H1 (cell line): ENCODE measurements at regions not wholly inside any gene's neighbourhood (a gene's known extent, or its start where the extent isn't known, plus 50 kb on each side); places are given as distances from the start of the nearest gene placed in this dataset.

Source experiments
- CTCF ChIA-PET: fragments of 300-600 bp; sonication (Branson Sonifier 250); formaldehyde crosslinking; loops from one replicate; lab custom pipeline; 2021; ENCODE audit not compliant: partially characterized antibody; lab: Charles Lee
- POLR2A ChIA-PET: fragments of 300-600 bp; sonication (Branson Sonifier 250); formaldehyde crosslinking; loops from one replicate; lab custom pipeline; 2021; ENCODE audit warnings: inconsistent platforms; ENCODE audit not compliant: partially characterized antibody; lab: Charles Lee
- DNase-seq, 2 experiments: peaks; one replicate each; pipeline versions ENCODE4 v3.0.0 to v3.0.0-alpha.2; 2010 to 2022; ENCODE audit warnings: low spot score in 2 of 2, low read depth in 1 of 2, mixed read lengths in 1 of 2
- FAIRE-seq: peaks from 2 replicates; lab custom pipeline; 2011; peaks lifted over from hg19 to GRCh38; lab: Jason Lieb, UNC
- H2AFZ ChIP-seq: 2 replicates; pipeline ENCODE4 v1.8.1; 2012; ENCODE audit warnings: low read length, inconsistent platforms
- H2AK5ac ChIP-seq: 2 replicates; pipeline ENCODE4 v1.6.1; 2013; ENCODE audit warnings: low read depth, low read length
- H2BK120ac ChIP-seq: replicated peaks from 2 replicates; pipeline ENCODE3; 2013; ENCODE audit warnings: low read depth, low read length, inconsistent platforms
- H2BK12ac ChIP-seq: 2 replicates; pipeline ENCODE4 v1.6.1; 2013; ENCODE audit warnings: low read depth, low read length
- H2BK15ac ChIP-seq: 2 replicates; pipeline ENCODE4 v1.6.1; 2013; ENCODE audit warnings: low read length
- H2BK20ac ChIP-seq: 2 replicates; pipeline ENCODE4 v1.6.1; 2013; ENCODE audit warnings: low read length
- H2BK5ac ChIP-seq: 2 replicates; pipeline ENCODE4 v1.6.1; 2013; ENCODE audit warnings: low read depth, low read length
- H3K14ac ChIP-seq: 2 replicates; pipeline ENCODE4 v1.6.1; 2013; ENCODE audit warnings: inconsistent platforms; ENCODE audit not compliant: insufficient read length
- H3K18ac ChIP-seq: 2 replicates; pipeline ENCODE4 v1.6.1; 2013; ENCODE audit warnings: low read length; ENCODE audit errors: extremely low read depth
- H3K23ac ChIP-seq: 2 replicates; pipeline ENCODE4 v1.6.1; 2013; ENCODE audit warnings: inconsistent platforms; ENCODE audit not compliant: insufficient read length
- H3K23me2 ChIP-seq: 2 replicates; pipeline ENCODE4 v1.6.1; 2013; ENCODE audit warnings: low read depth, low read length
- H3K27ac ChIP-seq: 2 replicates; pipeline ENCODE4 v1.6.1; 2011; ENCODE audit warnings: low read depth, low read length, inconsistent platforms
- H3K27me3 ChIP-seq, 4 experiments: replicated peaks in 1 of 4; 1 replicate in 1 of 4; 2 replicates in 3 of 4; pipeline versions ENCODE4 v1.6.1 to v1.8.1; 2011 to 2013; ENCODE audit warnings: low read length in 3 of 4, mild to moderate bottlenecking in 3 of 4, inconsistent platforms in 2 of 4, mixed read lengths in 2 of 4, moderate library complexity in 1 of 4; ENCODE audit not compliant: control insufficient read depth in 3 of 4, insufficient read depth in 3 of 4; ENCODE audit errors: extremely low read depth in 1 of 4
- H3K36me3 ChIP-seq, 4 experiments: 2 replicates each; pipeline versions ENCODE4 v1.6.1 to v1.8.1; 2011 to 2013; ENCODE audit warnings: mild to moderate bottlenecking in 4 of 4, low read length in 3 of 4, moderate library complexity in 2 of 4, control low read depth in 1 of 4, inconsistent platforms in 1 of 4; ENCODE audit not compliant: insufficient read depth in 4 of 4, control insufficient read depth in 2 of 4
- H3K4ac ChIP-seq: replicated peaks from 2 replicates; pipeline ENCODE3; 2013; ENCODE audit warnings: low read length, low read depth, mixed read lengths, inconsistent platforms; ENCODE audit not compliant: insufficient read length
- H3K4me1 ChIP-seq, 4 experiments: replicated peaks in 1 of 4; 1 replicate in 1 of 4; 2 replicates in 3 of 4; pipeline versions ENCODE4 v1.6.1 to v1.8.1; 2011 to 2013; ENCODE audit warnings: low read length in 3 of 4, inconsistent platforms in 2 of 4, mixed read lengths in 1 of 4; ENCODE audit not compliant: insufficient read depth in 4 of 4, control insufficient read depth in 3 of 4
- H3K4me2 ChIP-seq, 2 experiments: 2 replicates each; pipeline versions ENCODE4 v1.6.1 to v1.8.1; 2011 to 2013; ENCODE audit warnings: low read depth in 2 of 2, low read length in 2 of 2, control low read depth in 1 of 2, inconsistent platforms in 1 of 2, mild to moderate bottlenecking in 1 of 2; ENCODE audit not compliant: insufficient read depth in 1 of 2
- H3K4me3 ChIP-seq, 4 experiments: fragments of 200-600, 300-600 bp in 1 of 4; sonication (generic), shearing (Covaris generic), sonication (Bioruptor Twin) in 1 of 4; 2 replicates each; pipeline versions ENCODE4 v1.5.1 to v1.8.1; 2011 to 2016; ENCODE audit warnings: low read length in 4 of 4, low read depth in 3 of 4, control low read depth in 2 of 4, inconsistent platforms in 2 of 4, mild to moderate bottlenecking in 2 of 4, mixed read lengths in 1 of 4, moderate library complexity in 1 of 4; ENCODE audit not compliant: insufficient read depth in 2 of 4; ENCODE audit errors: extremely low read depth in 1 of 4
- H3K56ac ChIP-seq: replicated peaks from 2 replicates; pipeline ENCODE3; 2013; ENCODE audit warnings: low read depth, mild to moderate bottlenecking, mixed read lengths, low read length, inconsistent platforms; ENCODE audit not compliant: insufficient read length
- H3K79me1 ChIP-seq: 2 replicates; pipeline ENCODE4 v1.6.1; 2013; ENCODE audit warnings: low read depth, low read length, control low read depth
- H3K79me2 ChIP-seq, 2 experiments: 2 replicates each; pipeline versions ENCODE4 v1.6.1 to v1.8.1; 2012 to 2013; ENCODE audit warnings: low read length in 2 of 2, mild to moderate bottlenecking in 2 of 2, inconsistent platforms in 1 of 2; ENCODE audit not compliant: insufficient read depth in 2 of 2, control insufficient read depth in 1 of 2
- H3K9ac ChIP-seq, 4 experiments: replicated peaks in 1 of 4; 1 replicate in 1 of 4; 2 replicates in 3 of 4; pipeline versions ENCODE4 v1.6.1 to v1.8.1; 2011 to 2013; ENCODE audit warnings: low read depth in 3 of 4, low read length in 3 of 4, control low read depth in 2 of 4, mild to moderate bottlenecking in 2 of 4, moderate library complexity in 2 of 4, inconsistent platforms in 1 of 4; ENCODE audit errors: extremely low read depth in 1 of 4
- H3K9me3 ChIP-seq, 2 experiments: 2 replicates each; pipeline versions ENCODE4 v1.6.1 to v1.8.1; 2012 to 2013; ENCODE audit warnings: mild to moderate bottlenecking in 2 of 2, moderate library complexity in 2 of 2, control low read depth in 1 of 2, inconsistent platforms in 1 of 2, low read depth in 1 of 2, low read length in 1 of 2, mixed read lengths in 1 of 2; ENCODE audit not compliant: insufficient read depth in 2 of 2
- H4K20me1 ChIP-seq, 2 experiments: replicated peaks in 1 of 2; 2 replicates each; pipeline versions ENCODE3 to v1.8.1; 2011 to 2013; ENCODE audit warnings: inconsistent platforms in 2 of 2, low read length in 2 of 2, mild to moderate bottlenecking in 1 of 2; ENCODE audit not compliant: insufficient read depth in 2 of 2, control insufficient read depth in 1 of 2
- H4K5ac ChIP-seq: 2 replicates; pipeline ENCODE4 v1.6.1; 2013; ENCODE audit warnings: low read length, low read depth, mixed read lengths, inconsistent platforms; ENCODE audit not compliant: insufficient read length
- H4K8ac ChIP-seq: 2 replicates; pipeline ENCODE4 v1.8.0; 2013; ENCODE audit warnings: mild to moderate bottlenecking, moderate library complexity, low read length, inconsistent platforms; ENCODE audit not compliant: insufficient read depth; ENCODE audit errors: extremely low read depth
- H4K91ac ChIP-seq: replicated peaks from 2 replicates; pipeline ENCODE3; 2013; ENCODE audit warnings: low read length, mixed read lengths, inconsistent platforms; ENCODE audit not compliant: insufficient read length
- EP300 ChIP-seq, 2 experiments: IDR thresholded peaks; 1 replicate in 1 of 2; 2 replicates in 1 of 2; pipeline ENCODE4 v1.6.1; 2011 to 2012; ENCODE audit warnings: low read depth in 2 of 2, low read length in 2 of 2, mild to moderate bottlenecking in 2 of 2, borderline replicate concordance in 1 of 2, inconsistent platforms in 1 of 2, moderate library complexity in 1 of 2
- JUN ChIP-seq: IDR thresholded peaks from 2 replicates; pipeline ENCODE4 v1.6.1; 2011; ENCODE audit warnings: low read depth, mild to moderate bottlenecking, improper control_type of control experiment, low read length
- RFX5 ChIP-seq: IDR thresholded peaks from 2 replicates; pipeline ENCODE4 v1.6.1; 2011; ENCODE audit warnings: low read depth, low read length, improper control_type of control experiment, borderline replicate concordance
- RNF2 ChIP-seq: fragments of 200-900, 300-1000 bp; sonication (generic); IDR thresholded peaks from 2 replicates; pipeline ENCODE4 v1.7.1; 2016; ENCODE audit warnings: borderline replicate concordance, low read depth, mild to moderate bottlenecking, antibody characterized with exemption, low read length; ENCODE audit not compliant: poor library complexity, severe bottlenecking; ENCODE audit errors: missing control alignments
- TCF12 ChIP-seq: IDR thresholded peaks from 2 replicates; pipeline ENCODE4 v1.6.1; 2011; ENCODE audit warnings: low read depth, mild to moderate bottlenecking, low read length
- WGBS, 2 experiments: shearing (Covaris generic) in 1 of 2; methylation state at CpG; one replicate each; pipeline versions ENCODE4 v1.1.6 to v1.1.7; 2013 to 2015; ENCODE audit warnings: low lambda C conversion rate in 2 of 2, mixed read lengths in 2 of 2, inconsistent platforms in 1 of 2, low coverage in 1 of 2, missing lambda C conversion rate in 1 of 2; ENCODE audit not compliant: insufficient replicate concordance in 2 of 2, insufficient coverage in 1 of 2, insufficient read length in 1 of 2; ENCODE audit errors: extremely low coverage in 1 of 2, missing lambda C conversion rate in 1 of 2; 5-methylcytosine and 5-hydroxymethylcytosine counted together

GRCh38 chr6:141526985-141527384, 605.7 kb upstream of the GJE1 start:
- Histone ChIP-seq H3K4ac (no peak overlapping the region), H3K9me3 (no peaks in the 10 kb centered on the region), H2BK20ac (no peak overlapping the region), H3K23me2 (no peaks in the 10 kb centered on the region), H3K56ac (no peak overlapping the region), H4K91ac (no peak overlapping the region), H3K4me3 (no peak overlapping the region), H4K8ac (no peak overlapping the region), H3K79me1 (no peaks in the 10 kb centered on the region), H3K27ac (no peak overlapping the region), H2BK120ac (no peak overlapping the region), H3K27me3 (no peaks in the 10 kb centered on the region), H3K23ac (no peak overlapping the region), H2AK5ac (no peak overlapping the region), H3K14ac (no peak overlapping the region), H3K36me3 (no peaks in the 10 kb centered on the region), H3K18ac (no peak overlapping the region), H3K79me2 (no peaks in the 10 kb centered on the region), H2BK5ac (no peak overlapping the region), H3K4me2 (no peak overlapping the region), H2BK12ac (no peak overlapping the region), H4K5ac (no peak overlapping the region), H2BK15ac (no peak overlapping the region), H2AFZ (no peak overlapping the region), H3K4me1 (no peaks in the 10 kb centered on the region), H3K9ac (no peak overlapping the region), H4K20me1 (no peaks in the 10 kb centered on the region)
- POLR2A ChIA-PET = no interaction called here
- DNase-seq (no peak), FAIRE-seq (no peak)
- 94% methylated on average over 6 of the region's 6 CpGs; no CpG with 5 or more reads in 1 of the 2 experiments for WGBS, 2 experiments
- TF ChIP-seq RNF2 (no peak), RFX5 (no peak), TCF12 (no peak), EP300 (IDR thresholded peaks at IDR 0.05; ENCODE audit: borderline replicate concordance in 1 of 2, low read depth in 2 of 2, low read length in 2 of 2) (no peak), JUN (no peak)
- CTCF ChIA-PET = no interaction called here
